ENCODE measurements at regions not wholly inside any gene's neighbourhood (a gene's known extent, or its start where the extent isn't known, plus 50 kb on each side); places are given as distances from the start of the nearest gene placed in this dataset.

DNA sequence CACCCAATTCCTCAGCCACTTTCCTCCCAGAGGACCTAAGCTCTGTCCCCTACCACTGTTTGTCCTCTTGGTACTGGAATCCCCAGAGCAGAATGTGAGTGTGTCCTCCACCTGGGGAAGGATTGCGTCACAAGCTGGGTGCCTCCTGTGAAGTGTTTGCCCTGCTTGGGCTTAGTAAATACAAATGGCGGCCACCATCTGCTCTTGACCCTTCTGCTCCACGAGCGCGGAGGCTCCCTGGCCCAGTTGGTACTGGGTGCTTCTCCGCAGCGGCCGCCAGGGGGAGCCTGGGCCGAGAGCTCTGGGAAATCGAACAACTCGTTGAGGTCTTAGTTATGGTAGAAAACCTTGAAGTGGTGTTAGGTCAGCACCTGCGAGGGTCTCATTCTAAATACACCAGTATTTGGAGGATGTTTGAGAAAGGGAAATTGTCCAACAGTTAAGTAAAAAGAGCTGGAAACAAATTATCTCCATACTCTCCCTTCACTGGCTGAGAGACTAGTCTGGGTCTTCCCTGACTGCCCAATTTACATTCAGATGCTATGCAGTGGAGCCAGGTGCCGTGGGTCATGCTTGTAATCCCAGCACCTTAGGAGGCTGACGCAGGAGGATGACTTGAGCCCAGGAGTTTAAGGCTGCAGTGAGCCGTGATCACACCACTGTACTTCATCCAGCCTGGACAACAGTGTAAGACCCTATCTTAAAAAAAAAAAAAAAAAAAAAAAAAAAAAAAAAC, 74.6 kb upstream of the TEAD1 start (continued):
- peak; percentile 93 for TF ChIP-seq ZNF556 (CRISPR knock-in tag; IDR thresholded peaks at IDR 0.05; ENCODE audit: borderline replicate concordance)
- TF ChIP-seq, protein P1, sequence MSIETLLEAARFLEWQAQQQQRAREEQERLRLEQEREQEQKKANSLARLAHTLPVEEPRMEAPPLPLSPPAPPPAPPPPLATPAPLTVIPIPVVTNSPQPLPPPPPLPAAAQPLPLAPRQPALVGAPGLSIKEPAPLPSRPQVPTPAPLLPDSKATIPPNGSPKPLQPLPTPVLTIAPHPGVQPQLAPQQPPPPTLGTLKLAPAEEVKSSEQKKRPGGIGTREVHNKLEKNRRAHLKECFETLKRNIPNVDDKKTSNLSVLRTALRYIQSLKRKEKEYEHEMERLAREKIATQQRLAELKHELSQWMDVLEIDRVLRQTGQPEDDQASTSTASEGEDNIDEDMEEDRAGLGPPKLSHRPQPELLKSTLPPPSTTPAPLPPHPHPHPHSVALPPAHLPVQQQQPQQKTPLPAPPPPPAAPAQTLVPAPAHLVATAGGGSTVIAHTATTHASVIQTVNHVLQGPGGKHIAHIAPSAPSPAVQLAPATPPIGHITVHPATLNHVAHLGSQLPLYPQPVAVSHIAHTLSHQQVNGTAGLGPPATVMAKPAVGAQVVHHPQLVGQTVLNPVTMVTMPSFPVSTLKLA (IDR thresholded peaks at IDR 0.05): no peak
- TF ChIP-seq ARID2 (CRISPR knock-in tag; IDR thresholded peaks at IDR 0.05; ENCODE audit: borderline replicate concordance): no peak
- no peak for TF ChIP-seq ZNF678 (CRISPR knock-in tag; IDR thresholded peaks at IDR 0.05)
- TF ChIP-seq, protein P2, sequence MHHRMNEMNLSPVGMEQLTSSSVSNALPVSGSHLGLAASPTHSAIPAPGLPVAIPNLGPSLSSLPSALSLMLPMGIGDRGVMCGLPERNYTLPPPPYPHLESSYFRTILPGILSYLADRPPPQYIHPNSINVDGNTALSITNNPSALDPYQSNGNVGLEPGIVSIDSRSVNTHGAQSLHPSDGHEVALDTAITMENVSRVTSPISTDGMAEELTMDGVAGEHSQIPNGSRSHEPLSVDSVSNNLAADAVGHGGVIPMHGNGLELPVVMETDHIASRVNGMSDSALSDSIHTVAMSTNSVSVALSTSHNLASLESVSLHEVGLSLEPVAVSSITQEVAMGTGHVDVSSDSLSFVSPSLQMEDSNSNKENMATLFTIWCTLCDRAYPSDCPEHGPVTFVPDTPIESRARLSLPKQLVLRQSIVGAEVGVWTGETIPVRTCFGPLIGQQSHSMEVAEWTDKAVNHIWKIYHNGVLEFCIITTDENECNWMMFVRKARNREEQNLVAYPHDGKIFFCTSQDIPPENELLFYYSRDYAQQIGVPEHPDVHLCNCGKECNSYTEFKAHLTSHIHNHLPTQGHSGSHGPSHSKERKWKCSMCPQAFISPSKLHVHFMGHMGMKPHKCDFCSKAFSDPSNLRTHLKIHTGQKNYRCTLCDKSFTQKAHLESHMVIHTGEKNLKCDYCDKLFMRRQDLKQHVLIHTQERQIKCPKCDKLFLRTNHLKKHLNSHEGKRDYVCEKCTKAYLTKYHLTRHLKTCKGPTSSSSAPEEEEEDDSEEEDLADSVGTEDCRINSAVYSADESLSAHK (CRISPR knock-in tag; IDR thresholded peaks at IDR 0.05; ENCODE audit: borderline replicate concordance): no peak
- peak; percentile 98 for TF ChIP-seq SALL1 (CRISPR knock-in tag; IDR thresholded peaks at IDR 0.05)
- TF ChIP-seq NFKBIZ (CRISPR knock-in tag; IDR thresholded peaks at IDR 0.05): 0 out of 2 replicates have a peak, but pooled peaks have one; percentile 45
- TF ChIP-seq ZNF562 (CRISPR knock-in tag; IDR thresholded peaks at IDR 0.05; ENCODE audit: borderline replicate concordance): no peak
- peak; percentile 58; the same call in 1 of the 2 replicates for TF ChIP-seq MEF2D (CRISPR knock-in tag; IDR thresholded peaks at IDR 0.05)
- TF ChIP-seq, protein P3, sequence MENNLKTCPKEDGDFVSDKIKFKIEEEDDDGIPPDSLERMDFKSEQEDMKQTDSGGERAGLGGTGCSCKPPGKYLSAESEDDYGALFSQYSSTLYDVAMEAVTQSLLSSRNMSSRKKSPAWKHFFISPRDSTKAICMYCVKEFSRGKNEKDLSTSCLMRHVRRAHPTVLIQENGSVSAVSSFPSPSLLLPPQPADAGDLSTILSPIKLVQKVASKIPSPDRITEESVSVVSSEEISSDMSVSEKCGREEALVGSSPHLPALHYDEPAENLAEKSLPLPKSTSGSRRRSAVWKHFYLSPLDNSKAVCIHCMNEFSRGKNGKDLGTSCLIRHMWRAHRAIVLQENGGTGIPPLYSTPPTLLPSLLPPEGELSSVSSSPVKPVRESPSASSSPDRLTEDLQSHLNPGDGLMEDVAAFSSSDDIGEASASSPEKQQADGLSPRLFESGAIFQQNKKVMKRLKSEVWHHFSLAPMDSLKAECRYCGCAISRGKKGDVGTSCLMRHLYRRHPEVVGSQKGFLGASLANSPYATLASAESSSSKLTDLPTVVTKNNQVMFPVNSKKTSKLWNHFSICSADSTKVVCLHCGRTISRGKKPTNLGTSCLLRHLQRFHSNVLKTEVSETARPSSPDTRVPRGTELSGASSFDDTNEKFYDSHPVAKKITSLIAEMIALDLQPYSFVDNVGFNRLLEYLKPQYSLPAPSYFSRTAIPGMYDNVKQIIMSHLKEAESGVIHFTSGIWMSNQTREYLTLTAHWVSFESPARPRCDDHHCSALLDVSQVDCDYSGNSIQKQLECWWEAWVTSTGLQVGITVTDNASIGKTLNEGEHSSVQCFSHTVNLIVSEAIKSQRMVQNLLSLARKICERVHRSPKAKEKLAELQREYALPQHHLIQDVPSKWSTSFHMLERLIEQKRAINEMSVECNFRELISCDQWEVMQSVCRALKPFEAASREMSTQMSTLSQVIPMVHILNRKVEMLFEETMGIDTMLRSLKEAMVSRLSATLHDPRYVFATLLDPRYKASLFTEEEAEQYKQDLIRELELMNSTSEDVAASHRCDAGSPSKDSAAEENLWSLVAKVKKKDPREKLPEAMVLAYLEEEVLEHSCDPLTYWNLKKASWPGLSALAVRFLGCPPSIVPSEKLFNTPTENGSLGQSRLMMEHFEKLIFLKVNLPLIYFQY (CRISPR knock-in tag; IDR thresholded peaks at IDR 0.05; ENCODE audit: borderline replicate concordance): peak; percentile 99
- 0 out of 2 replicates have a peak, but pooled peaks have one; percentile 49 for TF ChIP-seq ZNF563 (CRISPR knock-in tag; IDR thresholded peaks at IDR 0.05)
- 0 out of 2 replicates have a peak, but pooled peaks have one; percentile 49 for TF ChIP-seq AKAP8 (CRISPR knock-in tag; IDR thresholded peaks at IDR 0.05)
- no peak for TF ChIP-seq POLR2AphosphoS5 (IDR thresholded peaks at IDR 0.05; ENCODE audit: low read depth, low read length)
- no peak for TF ChIP-seq CAMTA2 (CRISPR knock-in tag; IDR thresholded peaks at IDR 0.05; ENCODE audit: borderline replicate concordance)
- peak; percentile 74; the same call in 1 of the 2 replicates for TF ChIP-seq CREM (IDR thresholded peaks at IDR 0.05)
- no peak for TF ChIP-seq CREM (CRISPR knock-in tag; IDR thresholded peaks at IDR 0.05)
- no peak for TF ChIP-seq CCAR2 (optimal IDR thresholded peaks at IDR 0.05; ENCODE audit: low read depth, low read length)
- TF ChIP-seq ZNF333 (CRISPR knock-in tag; IDR thresholded peaks at IDR 0.05; ENCODE audit: borderline replicate concordance): no peak

All from HepG2 (cell line).